PC-3 (cell line): ENCODE measurements at regions not wholly inside any gene's neighbourhood (a gene's known extent, or its start where the extent isn't known, plus 50 kb on each side); places are given as distances from the start of the nearest gene placed in this dataset.

Source experiments
- ATAC-seq: fragments of 200-7000 bp; cut with Tn5 transposase; 2 replicates; pipeline ENCODE4 v1.9.1; 2020; ENCODE audit warnings: mild to moderate bottlenecking, moderate library complexity
- BruUV-seq: library from RNA; stranded (reverse); fragments of 400-500 nt; replicated peaks from 2 replicates; lab custom pipeline; 2021; lab: Mats Ljungman, UMichigan
- CTCF ChIA-PET: fragments of 300-600 bp; sonication (Branson Sonifier 250); formaldehyde crosslinking; loops from one replicate; lab custom pipeline; 2022; ENCODE audit warnings: antibody characterized with exemption; lab: Charles Lee
- POLR2A ChIA-PET: fragments of 300-600 bp; sonication (Branson Sonifier 250); formaldehyde crosslinking; loops from one replicate; lab custom pipeline; 2022; ENCODE audit warnings: antibody characterized with exemption; ENCODE audit not compliant: unreplicated experiment; lab: Charles Lee
- DNase-seq: peaks from one replicate; pipeline ENCODE4 v3.0.0-alpha.2; 2015
- H2AFZ ChIP-seq: fragments of 300-600 bp; sonication (generic); 2 replicates; pipeline ENCODE4 v1.6.0; 2016; ENCODE audit warnings: antibody characterized with exemption, low read length
- H3F3A ChIP-seq: fragments of 300-600 bp; sonication (generic); one replicate; pipeline ENCODE4 v1.6.0; 2017; ENCODE audit warnings: antibody characterized with exemption, low read length, control low read depth, mild to moderate bottlenecking; ENCODE audit not compliant: unreplicated experiment
- H3K27ac ChIP-seq: fragments of 300-600 bp; sonication (generic); 2 replicates; pipeline ENCODE4 v1.5.1; 2016; ENCODE audit warnings: mild to moderate bottlenecking, low read length
- H3K27me3 ChIP-seq: fragments of 300-600 bp; sonication (generic); 2 replicates; pipeline ENCODE4 v1.6.1; 2016; ENCODE audit warnings: low read length, mixed read lengths
- H3K36me3 ChIP-seq: fragments of 300-600 bp; sonication (generic); 2 replicates; pipeline ENCODE4 v1.6.1; 2016; ENCODE audit warnings: low read depth, mixed run types, low read length, mixed read lengths
- H3K4me1 ChIP-seq: fragments of 300-600 bp; sonication (generic); 2 replicates; pipeline ENCODE4 v1.5.1; 2016; ENCODE audit warnings: low read length; ENCODE audit not compliant: insufficient read depth
- H3K4me2 ChIP-seq: fragments of 300-600 bp; sonication (generic); 2 replicates; pipeline ENCODE4 v1.6.0; 2016; ENCODE audit warnings: low read length
- H3K4me3 ChIP-seq: fragments of 300-600 bp; sonication (generic); 2 replicates; pipeline ENCODE4 v1.5.1; 2016; ENCODE audit warnings: mild to moderate bottlenecking, low read length, mixed read lengths
- H3K79me2 ChIP-seq: fragments of 300-600 bp; sonication (generic); 2 replicates; pipeline ENCODE4 v1.6.1; 2017; ENCODE audit warnings: low read length, mixed read lengths
- H3K9ac ChIP-seq: fragments of 300-600 bp; sonication (generic); 2 replicates; pipeline ENCODE4 v1.6.0; 2016; ENCODE audit warnings: mild to moderate bottlenecking, low read length
- H3K9me2 ChIP-seq: fragments of 300-600 bp; sonication (generic); replicated peaks from 2 replicates; pipeline ENCODE4 v1.6.1; 2016; ENCODE audit warnings: mixed run types, low read length, mixed read lengths
- H3K9me3 ChIP-seq: fragments of 300-600 bp; sonication (generic); 2 replicates; pipeline ENCODE4 v1.6.1; 2016; ENCODE audit warnings: low read length, mixed read lengths
- H4K20me1 ChIP-seq: fragments of 300-600 bp; sonication (generic); 2 replicates; pipeline ENCODE4 v1.6.1; 2016; ENCODE audit warnings: low read length, mixed read lengths
- CTCF ChIP-seq: fragments of 300-600 bp; sonication (generic); conservative IDR thresholded peaks from 2 replicates; pipeline ENCODE4 v1.5.1; 2017; ENCODE audit warnings: antibody characterized with exemption, low read depth, mild to moderate bottlenecking, low read length
- EZH2 ChIP-seq: fragments of 300-600 bp; sonication (generic); IDR thresholded peaks from one replicate; pipeline ENCODE4 v1.6.1; 2017; ENCODE audit warnings: antibody characterized with exemption, mild to moderate bottlenecking, low read length; ENCODE audit not compliant: unreplicated experiment
- EZH2phosphoT487 ChIP-seq: fragments of 300-600 bp; sonication (generic); IDR thresholded peaks from 2 replicates; pipeline ENCODE4 v1.6.1; 2018; ENCODE audit warnings: mild to moderate bottlenecking, antibody characterized with exemption, low read length, borderline replicate concordance
- intact Hi-C: fragments of 100-400 bp; cut with micrococcal nuclease; formaldehyde crosslinking; loops from 2 replicates; pipeline ENCODE4 v1.9.0; 2023

GRCh38 chr6:33857093-33857931 is 53.5 kb upstream of the MLN start:
- peaks cover 15% of the 10 kb centered on the region for H3K27me3 ChIP-seq
- H3K9me2 ChIP-seq = no peaks in the 10 kb centered on the region
- ATAC-seq (no peak), DNase-seq (no peak)
- no peaks in the 10 kb centered on the region for H3K79me2 ChIP-seq
- H3F3A ChIP-seq = no peaks in the 10 kb centered on the region
- no peaks in the 10 kb centered on the region for H3K4me1 ChIP-seq
- POLR2A ChIA-PET = no interaction called here
- intact Hi-C loops = no loop called here
- no TSS peak for BruUV-seq
- no peak for TF ChIP-seq EZH2phosphoT487
- no peak for TF ChIP-seq EZH2
- TF ChIP-seq CTCF = no peak
- no peaks in the 10 kb centered on the region for H3K36me3 ChIP-seq
- H3K27ac ChIP-seq = no peak overlapping the region
- no peak overlapping the region for H3K4me3 ChIP-seq
- no peak overlapping the region for H2AFZ ChIP-seq
- H3K4me2 ChIP-seq = no peak overlapping the region
- no peak overlapping the region for H3K9ac ChIP-seq
- H4K20me1 ChIP-seq = no peaks in the 10 kb centered on the region
- CTCF ChIA-PET = interaction anchor here (0.6 kb wide), 1 partner anchor 70 kb away, joined by 3 read pairs; no protein-coding TSS in a partner anchor
- no peaks in the 10 kb centered on the region for H3K9me3 ChIP-seq

- TF ChIP-seq CTCF (no peak), EZH2 (no peak), EZH2phosphoT487 (no peak)
- no peaks in the 10 kb centered on the region for H4K20me1 ChIP-seq
These were observed 52.9 kb upstream of the MLN start for GRCh38 chr6:33856655-33857054.

GRCh38 chr6:33856031-33856590 is 52.3 kb upstream of the MLN start:
- BruUV-seq = no TSS peak
- Histone ChIP-seq H3K27ac (no peak overlapping the region), H2AFZ (no peak overlapping the region), H3K9me2 (no peaks in the 10 kb centered on the region), H3K79me2 (no peaks in the 10 kb centered on the region), H3K4me1 (no peaks in the 10 kb centered on the region), H3F3A (no peaks in the 10 kb centered on the region), H3K27me3 (peaks cover 15% of the 10 kb centered on the region), H3K4me3 (no peak overlapping the region), H4K20me1 (no peaks in the 10 kb centered on the region), H3K4me2 (no peak overlapping the region), H3K36me3 (no peaks in the 10 kb centered on the region), H3K9ac (no peak overlapping the region), H3K9me3 (no peaks in the 10 kb centered on the region)
- DNase-seq (no peak), ATAC-seq (no peak)
- ChIA-PET CTCF (no interaction called here), POLR2A (no interaction called here)
- intact Hi-C loops = no loop called here
- TF ChIP-seq CTCF (no peak), EZH2phosphoT487 (no peak), EZH2 (no peak)

More at GRCh38 chr6:33856655-33857054, 52.9 kb upstream of the MLN start:
- no peak overlapping the region for H2AFZ ChIP-seq
- no peak overlapping the region for H3K27ac ChIP-seq
- CTCF ChIA-PET = interaction anchor here (0.6 kb wide), 1 partner anchor 71 kb away, joined by 3 read pairs; no protein-coding TSS in a partner anchor
- no peak for DNase-seq
- ATAC-seq = no peak
- H3F3A ChIP-seq = no peaks in the 10 kb centered on the region
- H3K4me3 ChIP-seq = no peak overlapping the region
- no peaks in the 10 kb centered on the region for H3K36me3 ChIP-seq
- H3K27me3 ChIP-seq = peaks cover 15% of the 10 kb centered on the region
- H3K9ac ChIP-seq = no peak overlapping the region
- no peak overlapping the region for H3K4me2 ChIP-seq
- intact Hi-C loops = no loop called here
- POLR2A ChIA-PET = no interaction called here
- no peaks in the 10 kb centered on the region for H3K4me1 ChIP-seq
- no peaks in the 10 kb centered on the region for H3K79me2 ChIP-seq
- no TSS peak for BruUV-seq
- no peaks in the 10 kb centered on the region for H3K9me2 ChIP-seq
- H3K9me3 ChIP-seq = no peaks in the 10 kb centered on the region
